Endothelial cell of umbilical vein (primary cell): ENCODE measurements at regions not wholly inside any gene's neighbourhood (a gene's known extent, or its start where the extent isn't known, plus 50 kb on each side); places are given as distances from the start of the nearest gene placed in this dataset.

Experiments used
- BruUV-seq: library from RNA; stranded (reverse); fragments of 400-500 nt; replicated peaks from 2 replicates; lab custom pipeline; 2021; lab: Mats Ljungman, UMichigan
- CTCF ChIA-PET: fragments of 300-600, 350-600 bp; sonication (Branson Sonifier 250); formaldehyde crosslinking; loops from one replicate; lab custom pipeline; 2021; ENCODE audit warnings: antibody characterized with exemption, inconsistent platforms; lab: Charles Lee
- POLR2A ChIA-PET: fragments of 300-600, 350-600 bp; sonication (Branson Sonifier 250); formaldehyde crosslinking; loops from one replicate; lab custom pipeline; 2021; ENCODE audit warnings: antibody characterized with exemption, inconsistent platforms; lab: Charles Lee
- DNase-seq: peaks from one replicate; pipeline ENCODE4 v3.0.0-alpha.2; 2011; ENCODE audit warnings: low read depth, low spot score
- FAIRE-seq: peaks from 2 replicates; lab custom pipeline; 2011; peaks lifted over from hg19 to GRCh38; lab: Jason Lieb, UNC
- H2AFZ ChIP-seq: 2 replicates; pipeline ENCODE4 v1.6.0; 2012; ENCODE audit warnings: low read depth, low read length, control low read depth, inconsistent platforms
- H3K27ac ChIP-seq: 2 replicates; pipeline ENCODE4 v1.5.1; 2011; ENCODE audit warnings: low read depth, mild to moderate bottlenecking, control low read depth, low read length, moderate library complexity; ENCODE audit not compliant: insufficient read depth
- H3K27me3 ChIP-seq, 2 experiments: 2 replicates each; pipeline versions ENCODE4 v1.6.0 to v1.6.1; 2011; ENCODE audit warnings: low read length in 2 of 2, mixed read lengths in 1 of 2; ENCODE audit not compliant: control insufficient read depth in 2 of 2, insufficient read depth in 2 of 2
- H3K36me3 ChIP-seq, 2 experiments: 2 replicates in 1 of 2; 3 replicates in 1 of 2; pipeline ENCODE4 v1.5.1; 2011; ENCODE audit warnings: low read length in 2 of 2, mild to moderate bottlenecking in 1 of 2, moderate library complexity in 1 of 2; ENCODE audit not compliant: control insufficient read depth in 2 of 2, insufficient read depth in 2 of 2; ENCODE audit errors: extremely low read depth in 1 of 2
- H3K4me1 ChIP-seq: 3 replicates; pipeline ENCODE4 v1.5.1; 2011; ENCODE audit warnings: mild to moderate bottlenecking, low read length; ENCODE audit not compliant: control insufficient read depth, insufficient read depth; ENCODE audit errors: extremely low read depth
- H3K4me2 ChIP-seq: 2 replicates; pipeline ENCODE4 v1.6.1; 2011; ENCODE audit warnings: low read length, control low read depth, mixed read lengths; ENCODE audit not compliant: insufficient read depth
- H3K4me3 ChIP-seq, 3 experiments: fragments of 200-600 bp in 1 of 3; sonication (generic), shearing (Covaris generic) in 1 of 3; replicated peaks in 1 of 3; 2 replicates each; pipeline ENCODE4 v1.5.1; 2011 to 2016; ENCODE audit warnings: control low read depth in 3 of 3, low read length in 3 of 3, mild to moderate bottlenecking in 2 of 3, inconsistent platforms in 1 of 3, low read depth in 1 of 3, moderate library complexity in 1 of 3; ENCODE audit not compliant: insufficient read depth in 1 of 3
- H3K79me2 ChIP-seq: 2 replicates; pipeline ENCODE4 v1.6.0; 2012; ENCODE audit warnings: low read length, inconsistent platforms; ENCODE audit not compliant: control insufficient read depth, insufficient read depth
- H3K9ac ChIP-seq: replicated peaks from 2 replicates; pipeline ENCODE3; 2011; ENCODE audit warnings: low read length, control low read depth; ENCODE audit not compliant: insufficient read depth; ENCODE audit errors: extremely low read depth
- H3K9me1 ChIP-seq: replicated peaks from 3 replicates; pipeline ENCODE4 v1.6.0; 2011; ENCODE audit warnings: mild to moderate bottlenecking, low read length; ENCODE audit not compliant: control insufficient read depth, insufficient read depth; ENCODE audit errors: extremely low read depth
- H3K9me3 ChIP-seq: replicated peaks from 2 replicates; pipeline ENCODE4 v1.5.1; 2012; ENCODE audit warnings: low read length, inconsistent platforms; ENCODE audit not compliant: control insufficient read depth, insufficient read depth
- H4K20me1 ChIP-seq: replicated peaks from 2 replicates; pipeline ENCODE3; 2011; ENCODE audit warnings: mild to moderate bottlenecking, low read length; ENCODE audit not compliant: control insufficient read depth, insufficient read depth; ENCODE audit errors: extremely low read depth
- CTCF ChIP-seq, 2 donors: IDR thresholded peaks; 1 replicate in 1 of 2; 2 replicates in 1 of 2; pipeline ENCODE4 v1.5.1; 2011; ENCODE audit warnings: low read length in 2 of 2, mild to moderate bottlenecking in 2 of 2, moderate library complexity in 2 of 2, control low read depth in 1 of 2, inconsistent platforms in 1 of 2, low read depth in 1 of 2; ENCODE audit not compliant: insufficient read depth in 1 of 2; ENCODE audit errors: extremely low read depth in 1 of 2
- EZH2 ChIP-seq: IDR thresholded peaks from 2 replicates; pipeline ENCODE4 v1.6.1; 2012; ENCODE audit warnings: borderline replicate concordance, low read depth, mild to moderate bottlenecking, moderate library complexity, low read length, inconsistent platforms; ENCODE audit not compliant: severe bottlenecking
- FOS ChIP-seq: IDR thresholded peaks from 2 replicates; pipeline ENCODE4 v1.6.1; 2011; ENCODE audit warnings: mild to moderate bottlenecking, low read length, moderate library complexity, borderline replicate concordance; ENCODE audit not compliant: insufficient read depth
- GATA2 ChIP-seq: IDR thresholded peaks from 2 replicates; pipeline ENCODE4 v1.7.0; 2011; ENCODE audit warnings: low read depth, mild to moderate bottlenecking, moderate library complexity, mixed read lengths, low read length; ENCODE audit not compliant: insufficient read length, insufficient read depth
- JUN ChIP-seq: IDR thresholded peaks from 2 replicates; pipeline ENCODE4 v1.6.1; 2011; ENCODE audit warnings: borderline replicate concordance, low read depth; ENCODE audit not compliant: insufficient read length, insufficient read depth
- MAX ChIP-seq: IDR thresholded peaks from 2 replicates; pipeline ENCODE4 v1.6.1; 2011; ENCODE audit not compliant: insufficient read depth, insufficient read length
- POLR2A ChIP-seq: IDR thresholded peaks from 2 replicates; pipeline ENCODE4 v1.6.1; 2012; ENCODE audit warnings: low read depth, mild to moderate bottlenecking, control low read depth, low read length
- dilution Hi-C: fragments of 300-500 bp; cut with MboI; formaldehyde crosslinking; loops from one replicate; pipeline ENCODE4 v1.15.0; 2019; ENCODE audit warnings: low sequenced_read_pairs; ENCODE audit not compliant: extremely low pct_ligation_motif_present
- intact Hi-C: fragments of 100-400 bp; cut with micrococcal nuclease; formaldehyde crosslinking; loops from one replicate; pipeline ENCODE4 v1.10.0; 2022

- no peak overlapping the region for H2AFZ ChIP-seq
- intact Hi-C loops (no loop called here), dilution Hi-C loops (no loop called here)
- H4K20me1 ChIP-seq, result no peaks in the 10 kb centered on the region
- CTCF ChIA-PET, result interaction anchor here (1.0 to 1.3 kb wide), 3 partner anchors 11 to 44 kb away, joined by 3 read pairs; no protein-coding TSS in a partner anchor
- DNase-seq (no peak), FAIRE-seq (no peak)
- H3K9ac ChIP-seq, result no peak overlapping the region
- no peak for TF ChIP-seq FOS
- TF ChIP-seq POLR2A, result no peak
- TF ChIP-seq CTCF (IDR thresholded peaks at IDR 0.05; ENCODE audit: extremely low read depth in 1 of 2, insufficient read depth in 1 of 2, low read depth in 1 of 2, low read length in 2 of 2), result no peak
- no peak for TF ChIP-seq EZH2
- TF ChIP-seq JUN, result no peak
- no peak for TF ChIP-seq MAX
- TF ChIP-seq GATA2, result no peak
- POLR2A ChIA-PET, result no interaction called here
- H3K27ac ChIP-seq, result no peak overlapping the region
- no peaks in the 10 kb centered on the region for H3K36me3 ChIP-seq
- no peaks in the 10 kb centered on the region for H3K9me3 ChIP-seq
- BruUV-seq, result no TSS peak
- H3K4me3 ChIP-seq, result no peak overlapping the region
- peaks cover 12% of the 10 kb centered on the region for H3K4me1 ChIP-seq
- no peaks in the 10 kb centered on the region for H3K27me3 ChIP-seq
- H3K79me2 ChIP-seq, result no peaks in the 10 kb centered on the region
- H3K9me1 ChIP-seq, result no peaks in the 10 kb centered on the region
- no peak overlapping the region for H3K4me2 ChIP-seq
Observed at GRCh38 chr7:116382375-116382774, 117.2 kb upstream of the CAV2 start.
